Effector memory CD4-positive, alpha-beta T cell (primary cell): ENCODE measurements at regions not wholly inside any gene's neighbourhood (a gene's known extent, or its start where the extent isn't known, plus 50 kb on each side); places are given as distances from the start of the nearest gene placed in this dataset.

ENCODE experiments used
- DNase-seq, 3 donors: peaks; one replicate each; pipeline ENCODE4 v3.0.0-alpha.2; 2020
- H3K27ac ChIP-seq: 2 replicates; pipeline ENCODE4 v1.7.0; 2013; ENCODE audit warnings: mild to moderate bottlenecking, low read length, moderate library complexity; ENCODE audit not compliant: insufficient read depth, poor library complexity, severe bottlenecking
- H3K27me3 ChIP-seq: replicated peaks from 2 replicates; pipeline ENCODE4 v1.7.0; 2013; ENCODE audit warnings: mild to moderate bottlenecking, low read length; ENCODE audit not compliant: insufficient read depth, control insufficient read depth, poor library complexity, severe bottlenecking
- H3K36me3 ChIP-seq: 2 replicates; pipeline ENCODE4 v1.7.0; 2013; ENCODE audit warnings: mild to moderate bottlenecking, low read length, moderate library complexity; ENCODE audit not compliant: control insufficient read depth, insufficient read depth
- H3K4me1 ChIP-seq: 2 replicates; pipeline ENCODE4 v1.7.0; 2013; ENCODE audit warnings: low read length, mild to moderate bottlenecking; ENCODE audit not compliant: control insufficient read depth, insufficient read depth, poor library complexity, severe bottlenecking
- H3K4me3 ChIP-seq: 2 replicates; pipeline ENCODE4 v1.7.0; 2013; ENCODE audit warnings: low read length, low read depth, mild to moderate bottlenecking; ENCODE audit not compliant: insufficient read depth, poor library complexity, severe bottlenecking
- H3K9me3 ChIP-seq: 2 replicates; pipeline ENCODE4 v1.7.0; 2013; ENCODE audit warnings: mild to moderate bottlenecking, low read length, moderate library complexity; ENCODE audit not compliant: control insufficient read depth

GRCh38 chr16:59088431-59088830 is 354.3 kb upstream of the GOT2 start:
- no peak overlapping the region for H3K27ac ChIP-seq
- H3K4me1 ChIP-seq, result no peaks in the 10 kb centered on the region
- H3K36me3 ChIP-seq, result no peaks in the 10 kb centered on the region
- no peaks in the 10 kb centered on the region for H3K27me3 ChIP-seq
- DNase-seq, result no peak
- no peaks in the 10 kb centered on the region for H3K9me3 ChIP-seq
- H3K4me3 ChIP-seq, result no peak overlapping the region

- Histone ChIP-seq H3K27ac (no peak overlapping the region), H3K4me3 (no peak overlapping the region), H3K9me3 (no peaks in the 10 kb centered on the region), H3K36me3 (no peaks in the 10 kb centered on the region), H3K27me3 (no peaks in the 10 kb centered on the region), H3K4me1 (no peaks in the 10 kb centered on the region)
- DNase-seq, result no peak
Observed at GRCh38 chr16:59087641-59088040, 353.5 kb upstream of the GOT2 start.

GRCh38 chr16:59067205-59067604 is 333.1 kb upstream of the GOT2 start:
- no peak for DNase-seq
- no peak overlapping the region for H3K27ac ChIP-seq
- no peak overlapping the region for H3K4me3 ChIP-seq
- H3K9me3 ChIP-seq, result no peaks in the 10 kb centered on the region
- no peaks in the 10 kb centered on the region for H3K4me1 ChIP-seq
- no peaks in the 10 kb centered on the region for H3K36me3 ChIP-seq
- H3K27me3 ChIP-seq, result no peaks in the 10 kb centered on the region

- Histone ChIP-seq H3K27me3 (no peaks in the 10 kb centered on the region), H3K27ac (no peak overlapping the region), H3K9me3 (no peaks in the 10 kb centered on the region), H3K4me1 (no peaks in the 10 kb centered on the region), H3K36me3 (no peaks in the 10 kb centered on the region), H3K4me3 (no peak overlapping the region)
- DNase-seq, result no peak
Observed at GRCh38 chr16:59060207-59060606, 326.1 kb upstream of the GOT2 start.

GRCh38 chr16:59058250-59058649 is 324.1 kb upstream of the GOT2 start:
- H3K4me1 ChIP-seq, result no peaks in the 10 kb centered on the region
- H3K9me3 ChIP-seq, result no peaks in the 10 kb centered on the region
- DNase-seq, result no peak
- H3K27me3 ChIP-seq, result no peaks in the 10 kb centered on the region
- no peak overlapping the region for H3K4me3 ChIP-seq
- H3K27ac ChIP-seq, result no peak overlapping the region
- H3K36me3 ChIP-seq, result no peaks in the 10 kb centered on the region

GRCh38 chr16:59053911-59054310 is 319.8 kb upstream of the GOT2 start:
- no peak overlapping the region for H3K4me3 ChIP-seq
- no peak for DNase-seq
- no peak overlapping the region for H3K27ac ChIP-seq
- no peaks in the 10 kb centered on the region for H3K27me3 ChIP-seq
- no peaks in the 10 kb centered on the region for H3K36me3 ChIP-seq
- H3K4me1 ChIP-seq, result no peaks in the 10 kb centered on the region
- no peaks in the 10 kb centered on the region for H3K9me3 ChIP-seq

GRCh38 chr16:59052231-59052630 is 318.1 kb upstream of the GOT2 start:
- Histone ChIP-seq H3K4me1 (no peaks in the 10 kb centered on the region), H3K27ac (no peak overlapping the region), H3K36me3 (no peaks in the 10 kb centered on the region), H3K4me3 (no peak overlapping the region), H3K27me3 (no peaks in the 10 kb centered on the region), H3K9me3 (no peaks in the 10 kb centered on the region)
- DNase-seq, result no peak

- Histone ChIP-seq H3K9me3 (no peaks in the 10 kb centered on the region), H3K36me3 (no peaks in the 10 kb centered on the region), H3K27ac (no peak overlapping the region), H3K4me1 (no peaks in the 10 kb centered on the region), H3K4me3 (no peak overlapping the region), H3K27me3 (no peaks in the 10 kb centered on the region)
- DNase-seq, result no peak
Observed at GRCh38 chr16:59048876-59049275, 314.8 kb upstream of the GOT2 start.

- no peak overlapping the region for H3K4me3 ChIP-seq
- H3K27ac ChIP-seq, result no peak overlapping the region
- H3K9me3 ChIP-seq, result no peaks in the 10 kb centered on the region
- H3K36me3 ChIP-seq, result no peaks in the 10 kb centered on the region
- no peaks in the 10 kb centered on the region for H3K4me1 ChIP-seq
- DNase-seq, result no peak
- no peaks in the 10 kb centered on the region for H3K27me3 ChIP-seq
Observed at GRCh38 chr16:59047114-59047513, 313.0 kb upstream of the GOT2 start.

GRCh38 chr16:59046335-59046734 is 312.2 kb upstream of the GOT2 start:
- Histone ChIP-seq H3K9me3 (no peaks in the 10 kb centered on the region), H3K27ac (no peak overlapping the region), H3K4me1 (no peaks in the 10 kb centered on the region), H3K36me3 (no peaks in the 10 kb centered on the region), H3K27me3 (no peaks in the 10 kb centered on the region), H3K4me3 (no peak overlapping the region)
- no peak for DNase-seq

- no peak overlapping the region for H3K4me3 ChIP-seq
- no peaks in the 10 kb centered on the region for H3K27me3 ChIP-seq
- no peaks in the 10 kb centered on the region for H3K36me3 ChIP-seq
- DNase-seq, result no peak
- H3K27ac ChIP-seq, result no peak overlapping the region
- no peaks in the 10 kb centered on the region for H3K4me1 ChIP-seq
- no peaks in the 10 kb centered on the region for H3K9me3 ChIP-seq
Observed at GRCh38 chr16:59045501-59045900, 311.4 kb upstream of the GOT2 start.
